Right lobe of liver (tissue), 6 donors: ENCODE measurements at regions not wholly inside any gene's neighbourhood (a gene's known extent, or its start where the extent isn't known, plus 50 kb on each side); places are given as distances from the start of the nearest gene placed in this dataset.
"Not testable (repeated sequence)": the region's sequence is repeated elsewhere in the genome, so short reads cannot be mapped to it uniquely, and the experiment has no call there.

Source experiments
- ATAC-seq, 4 donors: fragments of 200-7000 bp; cut with Tn5 transposase; one replicate each; pipeline ENCODE4 v1.9.1; 2020; ENCODE audit warnings: mild to moderate bottlenecking in 4 of 4, moderate library complexity in 4 of 4
- DNase-seq, 3 donors: peaks; one replicate each; pipeline ENCODE4 v3.0.0-alpha.2; 2020
- H3K27ac ChIP-seq, 3 donors: fragments of 200-600 bp; one replicate each; pipeline ENCODE4 v1.8.0; 2022
- H3K27me3 ChIP-seq, 2 donors: fragments of 200-600 bp; one replicate each; pipeline ENCODE4 v1.8.0; 2022
- H3K36me3 ChIP-seq, 4 donors: fragments of 200-600 bp; sonication (generic) in 1 of 4; one replicate each; pipeline versions ENCODE4 v1.5.1 to v1.8.0; 2017 to 2022; ENCODE audit warnings: control low read depth in 1 of 4
- H3K4me1 ChIP-seq, 4 donors: fragments of 200-600 bp; sonication (generic) in 1 of 4; one replicate each; pipeline versions ENCODE4 v1.5.1 to v1.8.0; 2017 to 2022; ENCODE audit warnings: control low read depth in 1 of 4
- H3K4me3 ChIP-seq, 3 donors: fragments of 200-600 bp; one replicate each; pipeline ENCODE4 v1.8.0; 2022
- H3K9me3 ChIP-seq, 4 donors: fragments of 200-600 bp; sonication (generic) in 1 of 4; one replicate each; pipeline versions ENCODE4 v1.5.1 to v1.8.0; 2017 to 2022; ENCODE audit warnings: control low read depth in 1 of 4
- CTCF ChIP-seq, 4 donors: fragments of 200-600 bp in 3 of 4; fragments of 450-650 bp in 1 of 4; IDR thresholded peaks; one replicate each; pipeline versions ENCODE4 v1.5.1 to v1.8.0; 2016 to 2022; ENCODE audit warnings: antibody characterized with exemption in 4 of 4, mild to moderate bottlenecking in 2 of 4
- POLR2A ChIP-seq: fragments of 450-650 bp; IDR thresholded peaks from one replicate; pipeline ENCODE4 v1.6.1; 2017; ENCODE audit warnings: antibody characterized with exemption, mild to moderate bottlenecking
- WGBS: methylation state at CpG from one replicate; pipeline ENCODE4 v1.1.6; 2018; ENCODE audit warnings: low coverage, low lambda C conversion rate; ENCODE audit not compliant: insufficient coverage; ENCODE audit errors: missing lambda C conversion rate; 5-methylcytosine and 5-hydroxymethylcytosine counted together
- intact Hi-C, 2 donors: fragments of 100-400 bp; cut with DNase I; formaldehyde crosslinking; loops; one replicate each; pipeline versions ENCODE4 v1.11.2 to v1.14.1; 2022
- donor health status: DM: no; HTN: yes; CAD: no.
- donor health status: DM: no; HTN: no; CAD: no.
- donor health status: DM: no; HTN: no; CAD: no.
- donor health status: DM: no; HTN: yes; CAD: no.
- donor health status: DM: no; HTN: yes; CAD: no.

- H3K36me3 ChIP-seq, result no peaks in the 10 kb centered on the region
- H3K9me3 ChIP-seq, result no peaks in the 10 kb centered on the region
- intact Hi-C loops, result no loop called here
- no peaks in the 10 kb centered on the region for H3K4me1 ChIP-seq
- H3K27ac ChIP-seq, result no peak overlapping the region
- no peaks in the 10 kb centered on the region for H3K27me3 ChIP-seq
- no peak overlapping the region for H3K4me3 ChIP-seq
- TF ChIP-seq CTCF (IDR thresholded peaks at IDR 0.05) (no peak), POLR2A (no peak)
- DNase-seq (no peak), ATAC-seq (no peak)
- WGBS, result 68% methylated on average over 4 of the region's 4 CpGs
Measured at GRCh38 chr2:115999039-115999438, 1556.6 kb downstream of the DPP10 start.

GRCh38 chr2:116023026-116023425 is 1580.6 kb downstream of the DPP10 start:
- 44% methylated on average over 2 of the region's 2 CpGs for WGBS

GRCh38 chr2:116038758-116039157 is 1596.3 kb downstream of the DPP10 start:
- H3K4me3 ChIP-seq, H3K36me3 ChIP-seq, intact Hi-C loops, ATAC-seq, H3K9me3 ChIP-seq, H3K27me3 ChIP-seq, DNase-seq, H3K27ac ChIP-seq, H3K4me1 ChIP-seq: not testable (repeated sequence)
- 27% methylated on average over 1 of the region's 1 CpG for WGBS

More at GRCh38 chr2:116023026-116023425, 1580.6 kb downstream of the DPP10 start:
- ATAC-seq, result no peak
- Histone ChIP-seq H3K27ac (no peak overlapping the region), H3K9me3 (no peaks in the 10 kb centered on the region), H3K27me3 (no peaks in the 10 kb centered on the region), H3K4me1 (no peaks in the 10 kb centered on the region), H3K4me3 (no peak overlapping the region), H3K36me3 (no peaks in the 10 kb centered on the region)
- TF ChIP-seq CTCF (IDR thresholded peaks at IDR 0.05), result no peak
- TF ChIP-seq POLR2A, result no peak
- no peak for DNase-seq
- intact Hi-C loops, result no loop called here

- no peaks in the 10 kb centered on the region for H3K36me3 ChIP-seq
- TF ChIP-seq CTCF (IDR thresholded peaks at IDR 0.05) (no peak), POLR2A (no peak)
- no peaks in the 10 kb centered on the region for H3K27me3 ChIP-seq
- H3K27ac ChIP-seq, result no peak overlapping the region
- WGBS, result 29% methylated on average over 1 of the region's 1 CpG
- DNase-seq (no peak), ATAC-seq (no peak)
- H3K9me3 ChIP-seq, result no peaks in the 10 kb centered on the region
- H3K4me3 ChIP-seq, result no peak overlapping the region
- no peaks in the 10 kb centered on the region for H3K4me1 ChIP-seq
- intact Hi-C loops, result no loop called here
Measured at GRCh38 chr2:116042530-116042929, 1600.1 kb downstream of the DPP10 start.

GRCh38 chr2:116057538-116057937 is 1615.1 kb downstream of the DPP10 start:
- H3K4me3 ChIP-seq, result no peak overlapping the region
- no peaks in the 10 kb centered on the region for H3K9me3 ChIP-seq
- TF ChIP-seq POLR2A, result no peak
- no peak for TF ChIP-seq CTCF (IDR thresholded peaks at IDR 0.05)
- no peak overlapping the region for H3K27ac ChIP-seq
- 33% methylated on average over 2 of the region's 2 CpGs for WGBS
- no peak for ATAC-seq
- no peaks in the 10 kb centered on the region for H3K27me3 ChIP-seq
- no peak for DNase-seq
- H3K36me3 ChIP-seq, result no peaks in the 10 kb centered on the region
- intact Hi-C loops, result no loop called here
- H3K4me1 ChIP-seq, result no peaks in the 10 kb centered on the region
